ENCODE measurements at regions not wholly inside any gene's neighbourhood (a gene's known extent, or its start where the extent isn't known, plus 50 kb on each side); places are given as distances from the start of the nearest gene placed in this dataset.
"Not testable (repeated sequence)": the region's sequence is repeated elsewhere in the genome, so short reads cannot be mapped to it uniquely, and the experiment has no call there.

- DNase-seq = no peak
Measured at GRCh38 chr3:106840319-106840718, 536.9 kb upstream of the CCDC54 start.

DNA sequence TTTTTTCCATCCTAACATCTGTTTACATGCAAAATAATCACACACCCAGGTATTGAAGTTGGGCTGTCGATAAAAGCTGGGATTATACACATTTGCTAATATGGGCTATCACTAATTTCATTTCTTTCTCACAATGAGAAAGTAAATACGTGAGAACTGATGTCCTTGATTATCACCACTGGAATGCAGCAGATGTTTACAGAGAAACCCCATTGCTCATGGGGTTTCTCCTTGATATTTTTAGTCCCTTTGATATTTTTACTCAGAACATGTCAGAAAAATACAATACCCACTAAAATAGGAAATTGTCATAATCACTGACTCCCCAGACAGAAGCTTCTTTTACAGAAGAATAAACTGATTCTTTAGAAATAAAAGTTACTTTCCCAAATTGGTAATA, 535.1 kb upstream of the CCDC54 start:
- no peak for DNase-seq

- DNase-seq = no peak
Measured at GRCh38 chr3:106844638-106845037, 532.6 kb upstream of the CCDC54 start.

- no peak for DNase-seq
Measured at GRCh38 chr3:106848099-106848498, 529.1 kb upstream of the CCDC54 start.

GRCh38 chr3:106850437-106850836, 526.8 kb upstream of the CCDC54 start:
- no peak for DNase-seq

DNA sequence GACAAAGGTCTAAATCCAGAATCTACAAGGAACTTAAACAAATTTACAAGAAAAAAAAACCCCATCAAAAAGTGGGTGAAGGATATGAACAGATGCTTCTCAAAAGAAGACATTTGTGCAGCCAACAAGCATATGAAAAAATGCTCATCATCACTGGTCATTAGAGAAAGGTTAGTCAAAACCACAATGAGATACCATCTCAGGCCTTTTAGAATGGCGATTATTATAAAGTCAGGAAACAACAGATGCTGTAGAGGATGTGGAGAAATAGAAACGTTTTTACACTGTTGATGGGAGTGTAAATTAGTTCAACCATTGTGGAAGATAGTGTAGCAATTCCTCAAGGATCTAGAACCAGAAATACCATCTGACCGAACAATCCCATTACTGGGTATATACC, 518.9 kb upstream of the CCDC54 start:
- DNase-seq = not testable (repeated sequence)

DNA sequence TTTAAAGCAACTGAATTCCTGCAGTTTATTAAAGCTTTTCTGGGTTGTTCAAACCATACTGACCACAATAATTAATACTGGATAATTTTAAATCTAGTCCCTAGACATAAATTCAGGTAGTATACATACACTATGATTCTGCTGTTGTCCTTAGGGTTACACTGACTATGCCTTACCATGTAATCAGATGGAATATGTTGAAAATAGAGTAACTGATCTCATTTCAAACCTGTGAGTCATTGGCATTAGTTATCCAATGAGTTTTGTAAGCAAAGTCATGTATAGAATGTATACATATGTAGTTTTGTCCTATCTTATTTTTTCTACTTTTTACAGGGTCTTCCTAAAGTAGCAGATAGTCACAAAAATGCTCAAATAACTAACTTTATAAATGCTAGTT, 517.1 kb upstream of the CCDC54 start:
- DNase-seq = no peak

DNA sequence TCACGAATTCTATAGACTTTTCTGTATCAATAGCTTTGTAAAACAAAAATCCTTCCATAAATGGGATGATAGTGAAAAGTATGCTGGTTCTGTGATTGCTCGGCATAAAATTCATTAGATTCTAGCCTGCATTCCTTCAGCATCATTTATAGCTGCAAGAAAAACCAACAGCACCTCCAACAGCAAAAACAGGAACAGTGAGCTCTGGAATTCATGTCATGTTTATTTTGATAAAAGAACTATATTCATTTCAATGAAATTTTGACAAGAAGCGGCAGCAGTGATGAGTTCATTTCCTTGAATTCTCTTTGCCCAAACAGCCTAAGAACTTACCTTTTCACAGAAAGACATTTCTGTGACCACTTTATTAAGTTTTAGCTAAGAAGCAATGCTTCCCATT, 515.2 kb upstream of the CCDC54 start:
- DNase-seq = no peak

- DNase-seq = no peak
Measured at GRCh38 chr3:106877627-106878026, 499.6 kb upstream of the CCDC54 start.

GRCh38 chr3:106880206-106880605, 497.0 kb upstream of the CCDC54 start:
- no peak for DNase-seq

DNA sequence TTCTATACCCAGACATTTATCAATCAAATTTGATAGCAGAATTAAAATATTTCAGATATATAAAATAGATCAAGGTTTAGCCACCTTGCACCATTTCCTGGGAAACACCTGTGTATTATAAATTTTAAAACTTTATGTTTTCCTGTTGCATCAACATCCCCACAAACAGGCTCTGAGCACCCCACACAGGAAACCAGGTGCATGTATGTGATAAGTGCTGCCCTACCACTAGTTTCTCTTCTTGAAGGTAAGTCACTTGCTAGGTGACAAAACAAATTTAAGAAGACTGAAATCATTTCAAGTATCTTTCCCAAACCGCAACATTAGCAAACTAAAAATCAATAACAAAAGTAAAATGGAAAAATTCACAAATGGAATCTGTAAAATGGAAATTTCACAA, 496.1 kb upstream of the CCDC54 start:
- no peak for DNase-seq

GRCh38 chr3:106882297-106882696, 494.9 kb upstream of the CCDC54 start:
- no peak for DNase-seq

- DNase-seq = no peak
Measured at GRCh38 chr3:106906074-106906473, 471.2 kb upstream of the CCDC54 start.

- no peak for DNase-seq
Measured at GRCh38 chr3:106908181-106908938, 468.9 kb upstream of the CCDC54 start.

- no peak for DNase-seq
Measured at GRCh38 chr3:106913111-106913698, 464.0 kb upstream of the CCDC54 start.

DNA sequence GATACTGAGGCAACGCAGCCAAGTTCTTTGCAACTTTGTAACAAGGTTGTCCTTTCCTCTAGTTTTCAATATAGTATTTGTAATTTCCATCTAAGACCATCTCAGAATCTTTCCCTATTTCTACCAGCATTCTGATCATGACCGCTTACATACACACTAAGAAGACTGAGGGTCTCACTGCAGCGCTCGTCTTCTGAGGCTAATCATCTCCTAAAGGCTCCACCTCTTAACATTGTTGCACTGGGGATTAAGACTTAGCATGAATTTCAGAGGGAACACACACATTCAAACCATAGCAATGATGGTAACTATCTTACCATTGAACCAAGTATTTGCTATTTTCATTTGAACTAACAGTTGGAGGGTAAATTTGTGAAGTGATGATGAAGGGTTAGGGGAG, 463.3 kb upstream of the CCDC54 start:
- no peak for DNase-seq

GRCh38 chr3:106920609-106921008, 456.6 kb upstream of the CCDC54 start:
- no peak for DNase-seq

GRCh38 chr3:106929081-106929480, 448.2 kb upstream of the CCDC54 start:
- no peak for DNase-seq

DNA sequence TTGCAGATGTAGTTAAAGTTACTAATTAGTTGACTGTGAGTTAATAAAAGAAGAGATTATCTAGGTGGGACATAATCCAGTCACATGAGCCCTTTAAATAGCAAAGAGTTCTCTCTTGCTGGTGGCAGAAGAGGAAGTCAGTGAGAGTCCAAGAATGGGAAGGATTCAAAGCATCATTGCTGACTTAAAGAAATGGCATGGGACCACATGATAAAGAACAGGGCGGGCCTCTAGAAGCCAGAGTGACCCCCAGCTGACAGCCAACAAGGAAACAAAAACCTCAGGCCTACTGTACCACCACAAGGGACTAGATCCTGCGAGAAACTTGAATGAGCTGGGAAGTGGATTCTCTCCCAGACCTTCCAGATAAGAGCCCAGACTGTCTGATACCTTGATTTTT, 447.2 kb upstream of the CCDC54 start:
- DNase-seq = no peak

DNA sequence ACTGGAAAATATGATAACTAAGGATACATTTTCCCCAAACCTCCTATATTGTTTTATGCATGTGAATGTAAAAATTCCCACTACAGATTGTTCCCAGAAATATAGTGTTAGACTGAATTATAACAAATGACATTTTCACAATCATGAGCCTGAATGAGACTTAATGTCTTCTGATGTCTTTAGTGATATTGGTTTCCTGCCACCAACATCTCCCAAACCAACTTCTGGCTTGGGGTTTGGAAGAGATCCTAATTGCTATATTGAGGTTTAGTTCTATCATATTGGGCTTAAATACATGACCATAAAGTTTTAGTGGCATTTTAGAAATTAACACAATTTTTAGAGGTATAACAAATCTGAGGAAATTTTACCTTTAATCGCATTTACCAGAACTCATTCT, 445.3 kb upstream of the CCDC54 start:
- no peak for DNase-seq

- no peak for DNase-seq
Measured at GRCh38 chr3:106936337-106936736, 440.9 kb upstream of the CCDC54 start.

- no peak for DNase-seq
Measured at GRCh38 chr3:106942051-106942450, 435.2 kb upstream of the CCDC54 start.

- DNase-seq = no peak
Measured at GRCh38 chr3:106943071-106943470, 434.2 kb upstream of the CCDC54 start.

- DNase-seq = no peak
Measured at GRCh38 chr3:106945435-106945834, 431.8 kb upstream of the CCDC54 start.

DNA sequence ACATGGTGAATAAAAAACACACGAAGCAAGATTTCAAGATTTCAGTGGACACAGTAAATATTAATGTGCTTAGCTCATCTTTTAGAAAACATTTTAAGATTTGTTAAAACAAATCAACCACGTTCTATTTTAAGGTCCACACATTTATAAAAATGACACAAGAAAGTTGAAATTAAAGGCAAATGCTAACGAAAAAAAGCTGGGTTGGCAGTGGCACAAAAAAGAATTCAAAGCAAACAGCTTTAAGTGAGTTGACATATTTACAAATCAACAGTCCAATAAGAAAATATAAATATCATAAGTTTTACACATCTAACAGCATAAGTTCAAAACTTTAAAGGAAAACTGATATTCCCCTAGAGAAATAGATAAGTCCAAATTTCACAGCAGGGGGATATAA, 430.4 kb upstream of the CCDC54 start:
- DNase-seq = no peak

Data from activated naive CD4-positive, alpha-beta T cell (primary cell).